DND-41 (cell line): ENCODE measurements at regions not wholly inside any gene's neighbourhood (a gene's known extent, or its start where the extent isn't known, plus 50 kb on each side); places are given as distances from the start of the nearest gene placed in this dataset.

Experiments used
- EZH2 ChIP-seq: IDR thresholded peaks from 3 replicates; pipeline ENCODE4 v1.6.1; 2012; ENCODE audit warnings: borderline replicate concordance, low read depth, mild to moderate bottlenecking, moderate library complexity, low read length, inconsistent platforms; ENCODE audit not compliant: severe bottlenecking
- TF ChIP-seq, protein P1 (sequence below): IDR thresholded peaks from 2 replicates; pipeline ENCODE4 v1.5.1; 2012; ENCODE audit warnings: borderline replicate concordance, low read length, moderate library complexity, mild to moderate bottlenecking; ENCODE audit not compliant: poor library complexity, severe bottlenecking; ENCODE audit errors: extremely low read depth

- TF ChIP-seq, protein P1, sequence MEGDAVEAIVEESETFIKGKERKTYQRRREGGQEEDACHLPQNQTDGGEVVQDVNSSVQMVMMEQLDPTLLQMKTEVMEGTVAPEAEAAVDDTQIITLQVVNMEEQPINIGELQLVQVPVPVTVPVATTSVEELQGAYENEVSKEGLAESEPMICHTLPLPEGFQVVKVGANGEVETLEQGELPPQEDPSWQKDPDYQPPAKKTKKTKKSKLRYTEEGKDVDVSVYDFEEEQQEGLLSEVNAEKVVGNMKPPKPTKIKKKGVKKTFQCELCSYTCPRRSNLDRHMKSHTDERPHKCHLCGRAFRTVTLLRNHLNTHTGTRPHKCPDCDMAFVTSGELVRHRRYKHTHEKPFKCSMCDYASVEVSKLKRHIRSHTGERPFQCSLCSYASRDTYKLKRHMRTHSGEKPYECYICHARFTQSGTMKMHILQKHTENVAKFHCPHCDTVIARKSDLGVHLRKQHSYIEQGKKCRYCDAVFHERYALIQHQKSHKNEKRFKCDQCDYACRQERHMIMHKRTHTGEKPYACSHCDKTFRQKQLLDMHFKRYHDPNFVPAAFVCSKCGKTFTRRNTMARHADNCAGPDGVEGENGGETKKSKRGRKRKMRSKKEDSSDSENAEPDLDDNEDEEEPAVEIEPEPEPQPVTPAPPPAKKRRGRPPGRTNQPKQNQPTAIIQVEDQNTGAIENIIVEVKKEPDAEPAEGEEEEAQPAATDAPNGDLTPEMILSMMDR, result no peak
- TF ChIP-seq EZH2, result no peak
Measured at GRCh38 chr21:16592381-16592780, 862.6 kb downstream of the USP25 start.
